Middle frontal gyrus (tissue), 1 donor: ENCODE measurements at regions not wholly inside any gene's neighbourhood (a gene's known extent, or its start where the extent isn't known, plus 50 kb on each side); places are given as distances from the start of the nearest gene placed in this dataset.

Experiments used
- DNase-seq: peaks from one replicate; pipeline ENCODE4 v3.0.0-alpha.2; 2015; ENCODE audit warnings: low spot score; ENCODE audit errors: extremely low spot score

DNA sequence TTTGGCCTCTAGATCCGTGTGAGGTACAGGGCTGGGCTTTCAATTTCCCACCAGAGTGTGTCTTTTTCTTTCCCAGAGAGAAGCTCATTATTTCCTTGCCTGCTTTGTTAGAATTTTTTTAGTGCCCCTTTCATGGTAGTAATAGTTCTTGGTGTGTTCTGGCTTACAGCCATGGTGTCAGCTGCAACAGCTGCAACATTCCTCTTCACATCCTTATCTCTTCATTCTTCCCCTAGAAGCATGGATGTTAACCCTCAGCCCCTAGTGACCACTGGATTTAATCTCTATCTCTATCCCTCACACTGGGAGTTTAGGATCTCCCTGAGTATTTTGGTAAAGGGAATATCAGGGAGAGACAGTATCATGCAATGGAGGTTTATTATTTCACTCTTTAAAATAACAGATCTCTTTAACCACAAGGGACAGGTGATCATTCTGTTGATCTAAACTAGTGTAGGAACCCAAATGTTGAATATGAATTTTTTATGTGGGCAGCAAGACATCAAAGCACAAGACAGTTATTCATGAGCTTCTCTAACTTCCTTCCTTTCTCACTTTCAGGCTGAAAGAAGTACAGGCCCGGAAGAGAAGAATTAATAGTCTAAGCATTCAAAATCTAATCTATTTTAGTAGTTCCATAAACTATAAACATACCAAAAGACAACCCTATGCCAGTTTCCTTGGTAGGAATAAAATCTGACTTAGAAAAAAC lies 160.2 kb downstream of the FAM170A start:
- no peak for DNase-seq

GRCh38 chr5:119792161-119792799 lies 162.9 kb downstream of the FAM170A start:
- DNase-seq = no peak

GRCh38 chr5:119795768-119796167 lies 166.4 kb downstream of the FAM170A start:
- no peak for DNase-seq

- DNase-seq = no peak
These were observed 172.2 kb downstream of the FAM170A start for GRCh38 chr5:119801570-119801969.

GRCh38 chr5:119808024-119808423 lies 178.7 kb downstream of the FAM170A start:
- DNase-seq = no peak

GRCh38 chr5:119808474-119808873 lies 179.1 kb downstream of the FAM170A start:
- DNase-seq = no peak

- DNase-seq = no peak
These were observed 180.9 kb downstream of the FAM170A start for GRCh38 chr5:119810217-119810616.

GRCh38 chr5:119811458-119811857 lies 182.1 kb downstream of the FAM170A start:
- DNase-seq = no peak

GRCh38 chr5:119814655-119815054 lies 185.3 kb downstream of the FAM170A start:
- DNase-seq = no peak

GRCh38 chr5:119816055-119816454 lies 186.7 kb downstream of the FAM170A start:
- no peak for DNase-seq

GRCh38 chr5:119820016-119820415 lies 190.7 kb downstream of the FAM170A start:
- no peak for DNase-seq

DNA sequence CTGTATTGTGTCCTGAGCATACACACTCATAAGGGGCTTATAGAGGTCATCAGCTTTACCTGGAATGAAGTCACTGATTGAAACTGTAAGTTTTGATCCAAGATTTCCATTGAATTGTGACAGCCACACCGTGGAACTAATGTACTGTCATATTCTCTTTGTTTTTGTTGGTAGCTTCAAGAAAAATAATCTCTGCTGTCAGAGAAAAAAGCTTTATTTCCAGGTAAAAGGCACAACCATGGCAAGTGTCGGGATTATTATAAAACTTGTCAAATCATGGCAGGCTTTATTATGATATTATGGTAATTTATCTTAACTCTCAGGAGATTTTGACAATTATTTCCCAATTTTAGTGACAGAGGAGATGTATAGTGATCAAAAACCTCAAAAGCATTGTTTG lies 191.2 kb downstream of the FAM170A start:
- no peak for DNase-seq

DNA sequence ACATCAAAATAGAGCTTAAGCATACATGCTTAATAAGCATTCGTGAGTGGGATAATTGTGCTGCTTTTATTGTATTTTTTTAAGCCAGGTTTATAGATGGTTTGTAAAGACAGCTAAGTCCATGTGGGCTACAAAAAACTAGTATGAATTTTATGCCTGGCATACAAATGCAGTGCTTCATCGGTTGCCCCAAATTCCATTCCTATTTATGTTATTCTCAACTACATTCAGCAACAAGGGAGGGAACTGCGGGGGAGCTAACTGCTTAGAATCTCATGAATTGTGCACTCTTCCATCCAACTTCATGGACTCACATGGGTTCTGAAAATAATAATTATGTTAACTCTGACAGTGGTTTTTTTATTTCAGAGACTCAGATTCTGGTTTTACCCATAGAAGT lies 199.2 kb downstream of the FAM170A start:
- DNase-seq = peak; percentile 24

GRCh38 chr5:119829341-119829740 lies 200.0 kb downstream of the FAM170A start:
- DNase-seq = no peak

DNA sequence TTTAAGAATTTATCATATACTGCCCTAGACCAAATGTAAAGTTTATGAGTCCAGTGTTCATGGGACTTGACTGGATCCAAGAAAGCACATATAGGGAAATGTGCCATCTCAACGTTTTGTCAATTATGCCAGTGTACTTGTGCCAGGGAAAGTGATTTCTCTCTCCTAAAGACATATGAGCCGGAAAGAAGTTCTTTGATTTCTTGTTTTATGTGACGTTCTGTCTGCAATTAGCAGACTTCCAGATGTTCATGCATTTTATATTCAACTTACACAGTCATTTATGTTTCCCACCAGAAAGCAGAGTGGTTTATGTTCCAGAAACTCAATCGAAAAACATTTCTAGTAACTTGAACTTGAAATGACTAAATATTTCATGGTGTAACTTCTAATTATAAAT lies 203.8 kb downstream of the FAM170A start:
- DNase-seq = no peak

DNA sequence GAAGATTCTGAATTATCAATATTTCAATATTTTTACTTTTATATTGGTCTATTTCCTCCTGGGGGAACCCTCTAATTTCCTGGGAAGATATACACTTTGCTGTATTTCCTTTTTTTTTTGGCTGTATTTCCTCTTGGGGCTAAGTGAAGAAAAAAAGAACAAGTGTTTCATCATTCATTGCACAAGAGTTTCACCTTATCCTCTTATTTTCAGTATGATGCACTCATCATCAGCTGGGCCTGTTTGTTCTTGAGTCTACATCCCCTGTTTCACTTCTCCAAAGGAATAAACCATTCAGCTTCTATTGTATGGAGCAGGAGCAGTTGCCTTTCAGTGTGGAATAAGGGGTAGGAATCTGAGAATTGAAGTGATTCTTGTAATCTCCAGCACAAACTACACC lies 210.8 kb downstream of the FAM170A start:
- DNase-seq = no peak

GRCh38 chr5:119852140-119852539 lies 222.8 kb downstream of the FAM170A start:
- no peak for DNase-seq

DNA sequence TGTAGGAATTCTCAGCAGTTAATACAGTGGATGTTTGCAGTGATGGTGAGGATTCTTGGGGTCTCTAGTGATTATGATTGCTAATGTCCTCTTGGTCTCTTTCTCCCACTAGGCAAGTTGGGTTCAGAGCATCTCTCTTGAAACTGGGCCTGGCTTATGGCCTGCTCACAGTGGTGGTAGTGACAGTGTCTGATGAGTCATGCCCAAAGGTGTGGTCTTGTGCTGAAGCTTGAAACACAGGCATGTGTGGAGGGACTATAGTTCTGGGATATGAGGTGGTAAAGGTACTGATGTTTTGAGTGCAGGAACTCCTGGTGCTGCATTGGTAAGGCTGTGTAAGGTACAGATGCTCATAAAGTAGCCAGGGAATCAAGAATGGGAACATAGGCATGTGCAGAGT lies 231.1 kb downstream of the FAM170A start:
- DNase-seq = no peak

- DNase-seq = no peak
These were observed 233.3 kb downstream of the FAM170A start for GRCh38 chr5:119862619-119863018.

GRCh38 chr5:119864286-119864685 lies 234.9 kb downstream of the FAM170A start:
- DNase-seq = no peak

- no peak for DNase-seq
These were observed 244.3 kb downstream of the FAM170A start for GRCh38 chr5:119873611-119874010.

GRCh38 chr5:119876522-119876921 lies 247.2 kb downstream of the FAM170A start:
- DNase-seq = no peak

GRCh38 chr5:119878712-119879111 lies 249.4 kb downstream of the FAM170A start:
- no peak for DNase-seq
